IMR-90 (cell line): ENCODE measurements at regions not wholly inside any gene's neighbourhood (a gene's known extent, or its start where the extent isn't known, plus 50 kb on each side); places are given as distances from the start of the nearest gene placed in this dataset.

Source experiments
- ATAC-seq: fragments of 200-7000 bp; cut with Tn5 transposase; 2 replicates; pipeline ENCODE4 v1.9.1; 2020; ENCODE audit warnings: low read depth, mild to moderate bottlenecking, moderate library complexity
- BruUV-seq: library from RNA; stranded (reverse); fragments of 400-500 nt; replicated peaks from 2 replicates; lab custom pipeline; 2021; lab: Mats Ljungman, UMichigan
- CTCF ChIA-PET: fragments of 300-600 bp; formaldehyde crosslinking; extraction: SDS; loops from one replicate; lab custom pipeline; 2021; ENCODE audit warnings: antibody characterized with exemption; lab: Yijun Ruan, JAX
- POLR2A ChIA-PET: fragments of 300-600 bp; sonication (Branson Sonifier 250); formaldehyde crosslinking; loops from one replicate; lab custom pipeline; 2022; ENCODE audit warnings: antibody characterized with exemption; ENCODE audit not compliant: unreplicated experiment; lab: Charles Lee
- DNase-seq: peaks from one replicate; pipeline ENCODE4 v3.0.0; 2013
- H2AFZ ChIP-seq: replicated peaks from 2 replicates; pipeline ENCODE3; 2013; ENCODE audit warnings: low read length, mild to moderate bottlenecking; ENCODE audit not compliant: poor library complexity
- H2AK5ac ChIP-seq: 2 replicates; pipeline ENCODE4 v1.6.1; 2013; ENCODE audit warnings: low read depth, low read length, inconsistent platforms
- H2AK9ac ChIP-seq: replicated peaks from 2 replicates; pipeline ENCODE3; 2013; ENCODE audit warnings: mild to moderate bottlenecking, low read depth, low read length, moderate library complexity; ENCODE audit not compliant: poor library complexity
- H2BK120ac ChIP-seq: 2 replicates; pipeline ENCODE4 v1.6.1; 2013; ENCODE audit warnings: low read depth, low read length, inconsistent platforms
- H2BK15ac ChIP-seq: 3 replicates; pipeline ENCODE4 v1.6.1; 2013; ENCODE audit warnings: low read depth, low read length, inconsistent platforms
- H2BK20ac ChIP-seq: 2 replicates; pipeline ENCODE4 v1.6.1; 2013; ENCODE audit warnings: low read depth, mild to moderate bottlenecking, inconsistent platforms, low read length, moderate library complexity
- H2BK5ac ChIP-seq: 2 replicates; pipeline ENCODE4 v1.6.1; 2013; ENCODE audit warnings: mild to moderate bottlenecking, low read depth, low read length, inconsistent platforms; ENCODE audit not compliant: poor library complexity, severe bottlenecking
- H3K14ac ChIP-seq: replicated peaks from 2 replicates; pipeline ENCODE4 v1.6.1; 2013; ENCODE audit warnings: low read depth, low read length, inconsistent platforms
- H3K18ac ChIP-seq: 2 replicates; pipeline ENCODE4 v1.6.1; 2013; ENCODE audit warnings: low read depth, low read length, control low read depth
- H3K23ac ChIP-seq: 2 replicates; pipeline ENCODE4 v1.6.1; 2013; ENCODE audit warnings: low read depth, low read length, inconsistent platforms
- H3K27ac ChIP-seq: 2 replicates; pipeline ENCODE4 v1.5.1; 2013; ENCODE audit warnings: mild to moderate bottlenecking, control low read depth, low read length; ENCODE audit not compliant: insufficient read depth
- H3K27me3 ChIP-seq: 2 replicates; pipeline ENCODE4 v1.6.1; 2013; ENCODE audit warnings: low read length; ENCODE audit not compliant: control insufficient read depth, insufficient read depth
- H3K36me3 ChIP-seq: 2 replicates; pipeline ENCODE4 v1.6.1; 2013; ENCODE audit warnings: low read length, mixed read lengths; ENCODE audit not compliant: control insufficient read depth, insufficient read depth
- H3K4ac ChIP-seq: 2 replicates; pipeline ENCODE4 v1.6.1; 2013; ENCODE audit warnings: low read depth, low read length, inconsistent platforms
- H3K4me1 ChIP-seq: 2 replicates; pipeline ENCODE4 v1.6.1; 2013; ENCODE audit warnings: low read length, mixed read lengths; ENCODE audit not compliant: control insufficient read depth, insufficient read depth
- H3K4me2 ChIP-seq: 2 replicates; pipeline ENCODE4 v1.6.1; 2013; ENCODE audit warnings: low read depth, mild to moderate bottlenecking, control low read depth, low read length, moderate library complexity
- H3K4me3 ChIP-seq: 2 replicates; pipeline ENCODE4 v1.5.1; 2013; ENCODE audit warnings: low read depth, mild to moderate bottlenecking, control low read depth, low read length, moderate library complexity; ENCODE audit not compliant: insufficient read depth
- H3K56ac ChIP-seq: 2 replicates; pipeline ENCODE4 v1.6.1; 2013; ENCODE audit warnings: low read length, inconsistent platforms; ENCODE audit not compliant: insufficient read depth; ENCODE audit errors: extremely low read depth
- H3K79me1 ChIP-seq, 2 experiments: 2 replicates each; pipeline ENCODE4 v1.6.1; 2013; ENCODE audit warnings: low read length in 2 of 2, inconsistent platforms in 1 of 2, low read depth in 1 of 2
- H3K9ac ChIP-seq: 2 replicates; pipeline ENCODE4 v1.6.1; 2013; ENCODE audit warnings: low read depth, low read length, control low read depth
- H3K9me1 ChIP-seq: 2 replicates; pipeline ENCODE4 v1.6.1; 2013; ENCODE audit warnings: low read length, inconsistent platforms; ENCODE audit not compliant: insufficient read depth
- H3K9me3 ChIP-seq: 2 replicates; pipeline ENCODE4 v1.6.1; 2013; ENCODE audit warnings: low read length; ENCODE audit not compliant: control insufficient read depth, insufficient read depth
- H4K20me1 ChIP-seq: 2 replicates; pipeline ENCODE4 v1.6.1; 2013; ENCODE audit warnings: low read length, inconsistent platforms; ENCODE audit not compliant: insufficient read depth
- H4K5ac ChIP-seq: 2 replicates; pipeline ENCODE4 v1.6.1; 2013; ENCODE audit warnings: mild to moderate bottlenecking, low read depth, low read length, control low read depth
- H4K8ac ChIP-seq, 2 experiments: 2 replicates each; pipeline ENCODE4 v1.6.1; 2013; ENCODE audit warnings: low read depth in 2 of 2, low read length in 2 of 2, control low read depth in 1 of 2, inconsistent platforms in 1 of 2
- H4K91ac ChIP-seq: 2 replicates; pipeline ENCODE4 v1.6.1; 2013; ENCODE audit warnings: low read depth, low read length, inconsistent platforms; ENCODE audit not compliant: insufficient read depth
- BHLHE40 ChIP-seq: fragments of 150-350 bp; IDR thresholded peaks from 2 replicates; pipeline ENCODE4 v1.6.1; 2016; ENCODE audit warnings: mild to moderate bottlenecking, low read depth, low read length
- CEBPB ChIP-seq: IDR thresholded peaks from 2 replicates; pipeline ENCODE4 v1.6.1; 2012; ENCODE audit warnings: low read depth, low read length, improper control_type of control experiment
- CHD1 ChIP-seq: IDR thresholded peaks from 2 replicates; pipeline ENCODE4 v1.6.1; 2012; ENCODE audit warnings: low read depth, low read length, improper control_type of control experiment
- CTCF ChIP-seq: conservative IDR thresholded peaks from 2 replicates; pipeline ENCODE4 v1.5.1; 2012; ENCODE audit warnings: mild to moderate bottlenecking, low read depth, low read length, improper control_type of control experiment
- ELK1 ChIP-seq: fragments of 150-350 bp; IDR thresholded peaks from 2 replicates; pipeline ENCODE4 v1.6.1; 2016; ENCODE audit warnings: low read depth, mild to moderate bottlenecking, low read length, moderate library complexity, borderline replicate concordance
- FOS ChIP-seq: fragments of 150-350 bp; IDR thresholded peaks from 2 replicates; pipeline ENCODE4 v1.6.1; 2016; ENCODE audit warnings: low read depth, low read length
- MAFK ChIP-seq: IDR thresholded peaks from 2 replicates; pipeline ENCODE4 v1.6.1; 2012; ENCODE audit warnings: low read depth, low read length, improper control_type of control experiment
- MAZ ChIP-seq: IDR thresholded peaks from 2 replicates; pipeline ENCODE4 v1.6.1; 2012; ENCODE audit warnings: low read depth, mild to moderate bottlenecking, low read length, improper control_type of control experiment, moderate library complexity, borderline replicate concordance
- MXI1 ChIP-seq: IDR thresholded peaks from 2 replicates; pipeline ENCODE4 v1.6.1; 2012; ENCODE audit warnings: low read depth, mild to moderate bottlenecking, low read length, moderate library complexity, borderline replicate concordance
- NFE2L2 ChIP-seq: fragments of 150-350 bp; IDR thresholded peaks from 2 replicates; pipeline ENCODE4 v1.6.1; 2016; ENCODE audit warnings: low read depth, mild to moderate bottlenecking, low read length
- POLR2A ChIP-seq: IDR thresholded peaks from 2 replicates; pipeline ENCODE4 v1.6.1; 2012; ENCODE audit warnings: mild to moderate bottlenecking, low read depth, low read length
- RAD21 ChIP-seq: IDR thresholded peaks from 2 replicates; pipeline ENCODE4 v1.6.1; 2012; ENCODE audit warnings: low read length, improper control_type of control experiment
- RCOR1 ChIP-seq: IDR thresholded peaks from 2 replicates; pipeline ENCODE4 v1.6.1; 2012; ENCODE audit warnings: mild to moderate bottlenecking, low read length, improper control_type of control experiment; ENCODE audit not compliant: insufficient replicate concordance
- RFX5 ChIP-seq: IDR thresholded peaks from 2 replicates; pipeline ENCODE4 v1.8.0; 2012; ENCODE audit warnings: low read depth, mild to moderate bottlenecking, low read length, moderate library complexity
- SMC3 ChIP-seq: fragments of 150-350 bp; IDR thresholded peaks from 2 replicates; pipeline ENCODE4 v1.6.1; 2016; ENCODE audit warnings: low read depth, mild to moderate bottlenecking, antibody characterized with exemption, low read length, moderate library complexity
- USF2 ChIP-seq: fragments of 150-350 bp; IDR thresholded peaks from 2 replicates; pipeline ENCODE4 v1.6.1; 2017; ENCODE audit warnings: mild to moderate bottlenecking, antibody characterized with exemption, low read length, low read depth
- WGBS, 2 experiments: methylation state at CpG; one replicate each; pipeline versions ENCODE4 v1.1.5 to v1.1.7; 2013; ENCODE audit warnings: missing lambda C conversion rate in 2 of 2; ENCODE audit not compliant: insufficient read length in 1 of 2; ENCODE audit errors: extremely low coverage in 2 of 2; 5-methylcytosine and 5-hydroxymethylcytosine counted together
- dilution Hi-C: fragments of 300-500 bp; cut with HindIII; formaldehyde crosslinking; loops from one replicate; pipeline ENCODE4 v1.14.3; 2018; ENCODE audit warnings: low sequenced_read_pairs; ENCODE audit not compliant: unreplicated experiment
- in situ Hi-C: fragments of 300-500 bp; cut with MboI; formaldehyde crosslinking; loops from 3 replicates; pipeline ENCODE4 v1.14.3; 2019; ENCODE audit warnings: low sequenced_read_pairs, inconsistent platforms, mixed read lengths
- intact Hi-C: fragments of 100-400 bp; cut with micrococcal nuclease; formaldehyde crosslinking; loops from 2 replicates; pipeline ENCODE4 v1.10.0; 2022

GRCh38 chr2:67670747-67671183 lies 273.6 kb downstream of the ETAA1 start:
- Histone ChIP-seq H2BK120ac (no peak overlapping the region), H2BK20ac (no peak overlapping the region), H2AK5ac (no peak overlapping the region), H3K4me1 (peaks cover 7% of the 10 kb centered on the region), H3K9me3 (no peaks in the 10 kb centered on the region), H3K4me3 (no peak overlapping the region), H4K91ac (no peak overlapping the region), H4K5ac (no peak overlapping the region), H3K23ac (no peak overlapping the region), H3K36me3 (no peaks in the 10 kb centered on the region), H2BK5ac (no peak overlapping the region), H2BK15ac (no peak overlapping the region), H2AK9ac (no peak overlapping the region), H2AFZ (no peak overlapping the region), H3K56ac (no peak overlapping the region), H3K27ac (no peak overlapping the region), H3K4ac (no peak overlapping the region), H3K79me1 (peaks cover 0 to 4% of the 10 kb centered on the region in 2 experiments; a peak in 1 of 4 replicates), H4K8ac (no peak overlapping the region), H4K20me1 (no peaks in the 10 kb centered on the region), H3K14ac (no peak overlapping the region), H3K9ac (no peak overlapping the region), H3K9me1 (peaks cover 22% of the 10 kb centered on the region), H3K4me2 (no peak overlapping the region), H3K27me3 (no peaks in the 10 kb centered on the region), H3K18ac (no peak overlapping the region)
- POLR2A ChIA-PET, result no interaction called here
- ATAC-seq (no peak), DNase-seq (no peak)
- dilution Hi-C loops (no loop called here), in situ Hi-C loops (no loop called here), intact Hi-C loops (no loop called here)
- WGBS, 2 experiments, result no CpG with 5 or more reads among the region's 6 CpGs
- BruUV-seq, result no TSS peak
- CTCF ChIA-PET, result no interaction called here
- TF ChIP-seq BHLHE40 (no peak), RAD21 (no peak), NFE2L2 (no peak), CTCF (no peak), RFX5 (no peak), SMC3 (no peak), MAFK (no peak), CEBPB (no peak), USF2 (no peak), POLR2A (no peak), MAZ (no peak), RCOR1 (no peak), MXI1 (no peak), ELK1 (no peak), FOS (no peak), CHD1 (no peak)
